GM12865 (cell line): ENCODE measurements at regions not wholly inside any gene's neighbourhood (a gene's known extent, or its start where the extent isn't known, plus 50 kb on each side); places are given as distances from the start of the nearest gene placed in this dataset.
"Not testable (repeated sequence)": the region's sequence is repeated elsewhere in the genome, so short reads cannot be mapped to it uniquely, and the experiment has no call there.

Source experiments
- DNase-seq: peaks from one replicate; pipeline ENCODE4 v3.0.0; 2010; ENCODE audit warnings: low read depth
- H3K4me3 ChIP-seq: 2 replicates; pipeline ENCODE4 v1.5.1; 2011; ENCODE audit warnings: mild to moderate bottlenecking, low read depth, low read length, control low read depth
- CTCF ChIP-seq: IDR thresholded peaks from 2 replicates; pipeline ENCODE4 v1.5.1; 2011; ENCODE audit warnings: low read length, control low read depth, low read depth, inconsistent platforms; ENCODE audit not compliant: insufficient read depth; ENCODE audit errors: missing control alignments

GRCh38 chr12:18823461-18823860, 85.5 kb downstream of the CAPZA3 start:
- no peak for TF ChIP-seq CTCF
- H3K4me3 ChIP-seq: no peak overlapping the region
- no peak for DNase-seq

GRCh38 chr12:18824287-18824686, 86.4 kb downstream of the CAPZA3 start:
- no peak for DNase-seq
- no peak overlapping the region for H3K4me3 ChIP-seq
- no peak for TF ChIP-seq CTCF

- H3K4me3 ChIP-seq: no peak overlapping the region
- TF ChIP-seq CTCF: no peak
- DNase-seq: no peak
Measured at GRCh38 chr12:18825138-18825537, 87.2 kb downstream of the CAPZA3 start.

- no peak for TF ChIP-seq CTCF
- H3K4me3 ChIP-seq: no peak overlapping the region
- DNase-seq: no peak
Measured at GRCh38 chr12:18827913-18828312, 90.0 kb downstream of the CAPZA3 start.

GRCh38 chr12:18828483-18828882, 90.6 kb downstream of the CAPZA3 start:
- no peak for TF ChIP-seq CTCF
- DNase-seq: no peak
- no peak overlapping the region for H3K4me3 ChIP-seq

- TF ChIP-seq CTCF: no peak
- DNase-seq: no peak
- no peak overlapping the region for H3K4me3 ChIP-seq
Measured at GRCh38 chr12:18828987-18829386, 91.1 kb downstream of the CAPZA3 start.

- DNase-seq, H3K4me3 ChIP-seq: not testable (repeated sequence)
Measured at GRCh38 chr12:18832932-18833331, 95.0 kb downstream of the CAPZA3 start.

GRCh38 chr12:18837025-18837424, 99.1 kb downstream of the CAPZA3 start:
- DNase-seq: no peak
- no peak for TF ChIP-seq CTCF
- no peak overlapping the region for H3K4me3 ChIP-seq
